SK-N-SH (cell line): ENCODE measurements at regions not wholly inside any gene's neighbourhood (a gene's known extent, or its start where the extent isn't known, plus 50 kb on each side); places are given as distances from the start of the nearest gene placed in this dataset.
A peak's percentile ranks its signal among the peaks of the same experiment; 100 is the strongest.

Experiments used
- CTCF ChIA-PET: fragments of 300-600, 350-600 bp; formaldehyde crosslinking; extraction: SDS; loops from one replicate; lab custom pipeline; 2021; lab: Yijun Ruan, JAX
- POLR2A ChIA-PET: fragments of 350-600 bp; sonication (Branson Sonifier 250); formaldehyde crosslinking; extraction: SDS; loops from one replicate; lab custom pipeline; 2020; ENCODE audit warnings: antibody characterized with exemption, inconsistent platforms; lab: Yijun Ruan, JAX
- DNase-seq: peaks from one replicate; pipeline ENCODE4 v3.0.0; 2012
- H2AFZ ChIP-seq: fragments of 200-600 bp; sonication (generic); 2 replicates; pipeline ENCODE4 v1.8.1; 2016; ENCODE audit warnings: antibody characterized with exemption, mild to moderate bottlenecking, low read depth
- H3F3A ChIP-seq: fragments of 200-600 bp; sonication (generic); replicated peaks from 2 replicates; pipeline ENCODE3; 2016; ENCODE audit warnings: antibody characterized with exemption, mild to moderate bottlenecking; ENCODE audit not compliant: insufficient read depth
- H3K27ac ChIP-seq, 2 experiments: fragments of 200-500 bp in 1 of 2; fragments of 200-600 bp in 1 of 2; sonication (Bioruptor generic) in 1 of 2; sonication (generic), shearing (Covaris generic) in 1 of 2; 2 replicates each; pipeline versions ENCODE4 v1.5.1 to v1.6.1; 2014 to 2016; ENCODE audit warnings: low read depth in 2 of 2, inconsistent platforms in 1 of 2, low read length in 1 of 2, mild to moderate bottlenecking in 1 of 2, mixed read lengths in 1 of 2
- H3K27me3 ChIP-seq: fragments of 200-600 bp; sonication (generic), shearing (Covaris generic); 2 replicates; pipeline ENCODE4 v1.6.1; 2016; ENCODE audit warnings: mixed run types; ENCODE audit not compliant: insufficient read depth
- H3K36me3 ChIP-seq, 2 experiments: fragments of 200-500 bp in 1 of 2; fragments of 200-600 bp in 1 of 2; sonication (Bioruptor generic) in 1 of 2; sonication (generic) in 1 of 2; replicated peaks in 1 of 2; 2 replicates each; pipeline versions ENCODE3 to v1.5.1; 2014 to 2016; ENCODE audit warnings: low read length in 1 of 2, mild to moderate bottlenecking in 1 of 2; ENCODE audit not compliant: insufficient read depth in 2 of 2, control insufficient read depth in 1 of 2
- H3K4me1 ChIP-seq, 2 experiments: fragments of 200-500 bp in 1 of 2; fragments of 200-600 bp in 1 of 2; sonication (Bioruptor generic) in 1 of 2; sonication (generic), shearing (Covaris generic) in 1 of 2; 2 replicates each; pipeline versions ENCODE4 v1.5.1 to v1.6.1; 2014 to 2016; ENCODE audit warnings: low read depth in 1 of 2, low read length in 1 of 2, mixed run types in 1 of 2; ENCODE audit not compliant: insufficient read depth in 2 of 2, control insufficient read depth in 1 of 2
- H3K4me2 ChIP-seq: fragments of 200-600 bp; sonication (generic), shearing (Covaris generic); 2 replicates; pipeline ENCODE4 v1.6.1; 2017; ENCODE audit warnings: mixed run types
- H3K4me3 ChIP-seq, 2 experiments: fragments of 200-500 bp in 1 of 2; fragments of 200-600 bp in 1 of 2; sonication (Bioruptor generic) in 1 of 2; sonication (generic), shearing (Covaris generic) in 1 of 2; 2 replicates each; pipeline versions ENCODE4 v1.5.1 to v1.8.1; 2014 to 2016; ENCODE audit warnings: low read depth in 2 of 2, inconsistent platforms in 1 of 2, low read length in 1 of 2, mild to moderate bottlenecking in 1 of 2, mixed read lengths in 1 of 2, moderate library complexity in 1 of 2
- H3K79me2 ChIP-seq: fragments of 200-600 bp; sonication (generic); 2 replicates; pipeline ENCODE4 v1.8.1; 2017; ENCODE audit warnings: mild to moderate bottlenecking; ENCODE audit not compliant: insufficient read depth
- H3K9ac ChIP-seq: fragments of 200-600 bp; sonication (generic); 2 replicates; pipeline ENCODE4 v1.6.1; 2017; ENCODE audit warnings: mixed run types
- H3K9me2 ChIP-seq: fragments of 200-600 bp; sonication (generic); 2 replicates; pipeline ENCODE4 v1.6.1; 2017; ENCODE audit warnings: mixed run types
- H3K9me3 ChIP-seq: fragments of 200-600 bp; sonication (generic); 2 replicates; pipeline ENCODE4 v1.6.1; 2017; ENCODE audit warnings: mixed run types, mild to moderate bottlenecking, moderate library complexity
- H4K20me1 ChIP-seq: fragments of 200-600 bp; sonication (generic); 2 replicates; pipeline ENCODE4 v1.6.1; 2017; ENCODE audit warnings: mild to moderate bottlenecking, mixed run types; ENCODE audit not compliant: insufficient read depth
- ELF1 ChIP-seq: IDR thresholded peaks from 2 replicates; pipeline ENCODE4 v1.4.0; 2012
- EP300 ChIP-seq, 2 experiments: IDR thresholded peaks; 2 replicates each; pipeline versions ENCODE4 v1.4.0 to v1.6.1; 2012; ENCODE audit warnings: borderline replicate concordance in 1 of 2, low read depth in 1 of 2, low read length in 1 of 2
- FOSL2 ChIP-seq: IDR thresholded peaks from 2 replicates; pipeline ENCODE4 v1.4.0; 2012; ENCODE audit warnings: low read depth, mild to moderate bottlenecking, moderate library complexity, borderline replicate concordance
- FOXJ3 ChIP-seq: sonication (generic); formaldehyde crosslinking; IDR thresholded peaks from 2 replicates; pipeline ENCODE4 v1.5.1; 2020; ENCODE audit warnings: mild to moderate bottlenecking, missing genetic modification reagents
- FOXM1 ChIP-seq: IDR thresholded peaks from 2 replicates; pipeline ENCODE4 v1.4.0; 2012; ENCODE audit warnings: low read depth, mild to moderate bottlenecking
- JUND ChIP-seq: IDR thresholded peaks from 2 replicates; pipeline ENCODE4 v1.4.0; 2012
- MAX ChIP-seq: IDR thresholded peaks from 2 replicates; pipeline ENCODE4 v1.4.0; 2012; ENCODE audit warnings: low read depth
- MEF2A ChIP-seq: IDR thresholded peaks from 2 replicates; pipeline ENCODE4 v1.4.0; 2012; ENCODE audit warnings: low read depth, borderline replicate concordance
- NFIC ChIP-seq: IDR thresholded peaks from 2 replicates; pipeline ENCODE4 v1.4.0; 2012; ENCODE audit warnings: borderline replicate concordance
- POLR2AphosphoS5 ChIP-seq: IDR thresholded peaks from 2 replicates; pipeline ENCODE4 v1.6.1; 2012; ENCODE audit warnings: low read depth, low read length
- REST ChIP-seq: IDR thresholded peaks from 2 replicates; pipeline ENCODE4 v1.6.1; 2012; ENCODE audit warnings: mild to moderate bottlenecking, low read depth, low read length, moderate library complexity
- RXRA ChIP-seq: IDR thresholded peaks from 2 replicates; pipeline ENCODE4 v1.4.0; 2012; ENCODE audit warnings: low read depth, mild to moderate bottlenecking, borderline replicate concordance
- SIN3A ChIP-seq: IDR thresholded peaks from 2 replicates; pipeline ENCODE4 v1.6.1; 2012; ENCODE audit warnings: low read depth, mild to moderate bottlenecking, low read length, moderate library complexity, borderline replicate concordance
- TCF12 ChIP-seq: IDR thresholded peaks from 2 replicates; pipeline ENCODE4 v1.4.0; 2012
- TEAD4 ChIP-seq: IDR thresholded peaks from 2 replicates; pipeline ENCODE4 v1.4.0; 2012; ENCODE audit warnings: mild to moderate bottlenecking, borderline replicate concordance; ENCODE audit not compliant: insufficient read depth
- USF2 ChIP-seq: fragments of 150-350 bp; IDR thresholded peaks from 2 replicates; pipeline ENCODE4 v1.6.1; 2017; ENCODE audit warnings: antibody characterized with exemption, low read length, low read depth, borderline replicate concordance
- YY1 ChIP-seq: IDR thresholded peaks from 2 replicates; pipeline ENCODE4 v1.4.0; 2012; ENCODE audit warnings: low read depth, mild to moderate bottlenecking
- ZBTB33 ChIP-seq: IDR thresholded peaks from 2 replicates; pipeline ENCODE4 v1.4.0; 2012; ENCODE audit warnings: low read depth, borderline replicate concordance
- WGBS: methylation state at CpG from one replicate; pipeline ENCODE4 v1.1.6; 2017; ENCODE audit warnings: low lambda C conversion rate; 5-methylcytosine and 5-hydroxymethylcytosine counted together
- TF ChIP-seq, protein P1 (sequence below): IDR thresholded peaks from 2 replicates; pipeline ENCODE4; 2012

- ChIA-PET CTCF (no interaction called here), POLR2A (interaction anchor here (0.7 to 1.1 kb wide), 2 partner anchors 14 to 135 kb away, joined by 3 to 5 read pairs; no protein-coding TSS in a partner anchor)
- WGBS = 68% methylated on average over 13 of the region's 16 CpGs
- peak; percentile 99 for TF ChIP-seq NFIC
- TF ChIP-seq USF2 = no peak
- TF ChIP-seq POLR2AphosphoS5 = peak; percentile 84; the same call in 1 of the 2 replicates
- TF ChIP-seq FOXM1 = 0 out of 2 replicates have a peak, but pooled peaks have one; percentile 21
- no peak for TF ChIP-seq FOXJ3
- TF ChIP-seq MEF2A = peak; percentile 99
- TF ChIP-seq ZBTB33 = peak; percentile 90
- TF ChIP-seq SIN3A = no peak
- TF ChIP-seq YY1 = no peak
- peak; percentile 90 for TF ChIP-seq FOSL2
- TF ChIP-seq, protein P1, sequence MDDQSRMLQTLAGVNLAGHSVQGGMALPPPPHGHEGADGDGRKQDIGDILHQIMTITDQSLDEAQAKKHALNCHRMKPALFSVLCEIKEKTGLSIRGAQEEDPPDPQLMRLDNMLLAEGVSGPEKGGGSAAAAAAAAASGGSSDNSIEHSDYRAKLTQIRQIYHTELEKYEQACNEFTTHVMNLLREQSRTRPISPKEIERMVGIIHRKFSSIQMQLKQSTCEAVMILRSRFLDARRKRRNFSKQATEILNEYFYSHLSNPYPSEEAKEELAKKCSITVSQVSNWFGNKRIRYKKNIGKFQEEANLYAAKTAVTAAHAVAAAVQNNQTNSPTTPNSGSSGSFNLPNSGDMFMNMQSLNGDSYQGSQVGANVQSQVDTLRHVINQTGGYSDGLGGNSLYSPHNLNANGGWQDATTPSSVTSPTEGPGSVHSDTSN = peak; percentile 97
- peak; percentile 98 for TF ChIP-seq TCF12
- TF ChIP-seq EP300 (IDR thresholded peaks at IDR 0.05; ENCODE audit: borderline replicate concordance in 1 of 2, low read depth in 1 of 2, low read length in 1 of 2) = peak; percentile 13 to 91; a peak in 2 of 4 replicates
- 0 out of 2 replicates have a peak, but pooled peaks have one; percentile 27 for TF ChIP-seq MAX
- TF ChIP-seq TEAD4 = peak; percentile 93
- peak; percentile 42; the same call in 1 of the 2 replicates for TF ChIP-seq ELF1
- TF ChIP-seq RXRA = peak; percentile 96
- TF ChIP-seq REST = 0 out of 2 replicates have a peak, but pooled peaks have one; percentile 47
- peak; percentile 93 for TF ChIP-seq JUND
- Histone ChIP-seq H3K36me3 (no peaks in the 10 kb centered on the region), H3K9me3 (no peaks in the 10 kb centered on the region), H3K4me2 (peak overlapping the region; percentile 45), H3F3A (peaks cover 30% of the 10 kb centered on the region), H3K27ac (peak overlapping the region in 1 of 2 experiments; percentile 82; a peak in 2 of 4 replicates), H3K79me2 (no peaks in the 10 kb centered on the region), H4K20me1 (no peaks in the 10 kb centered on the region), H3K4me1 (peaks cover 12 to 38% of the 10 kb centered on the region in 2 experiments; a peak in 3 of 4 replicates), H3K9ac (peak overlapping the region; percentile 49; the same call in 1 of the 2 replicates), H3K9me2 (no peaks in the 10 kb centered on the region), H3K27me3 (no peaks in the 10 kb centered on the region), H2AFZ (no peak overlapping the region), H3K4me3 (no peak overlapping the region)
- no peak for DNase-seq
These were observed 78.5 kb upstream of the SIRPA start for GRCh38 chr20:1816384-1817381.
